ENCODE measurements at regions not wholly inside any gene's neighbourhood (a gene's known extent, or its start where the extent isn't known, plus 50 kb on each side); places are given as distances from the start of the nearest gene placed in this dataset.
"Not testable (repeated sequence)": the region's sequence is repeated elsewhere in the genome, so short reads cannot be mapped to it uniquely, and the experiment has no call there.

- TF ChIP-seq POLR2AphosphoS5 (IDR thresholded peaks at IDR 0.05); CTCF (IDR thresholded peaks at IDR 0.05); POLR2A (IDR thresholded peaks at IDR 0.05; ENCODE audit: low read depth); EP300 (IDR thresholded peaks at IDR 0.05): not testable (repeated sequence)
Observed at GRCh38 chr3:157902680-157903079, 203.5 kb downstream of the SHOX2 start.
